IMR-90 (cell line): ENCODE measurements at regions not wholly inside any gene's neighbourhood (a gene's known extent, or its start where the extent isn't known, plus 50 kb on each side); places are given as distances from the start of the nearest gene placed in this dataset.

Source experiments
- ATAC-seq: fragments of 200-7000 bp; cut with Tn5 transposase; 2 replicates; pipeline ENCODE4 v1.9.1; 2020; ENCODE audit warnings: low read depth, mild to moderate bottlenecking, moderate library complexity
- BruUV-seq: library from RNA; stranded (reverse); fragments of 400-500 nt; replicated peaks from 2 replicates; lab custom pipeline; 2021; lab: Mats Ljungman, UMichigan
- CTCF ChIA-PET: fragments of 300-600 bp; formaldehyde crosslinking; extraction: SDS; loops from one replicate; lab custom pipeline; 2021; ENCODE audit warnings: antibody characterized with exemption; lab: Yijun Ruan, JAX
- POLR2A ChIA-PET: fragments of 300-600 bp; sonication (Branson Sonifier 250); formaldehyde crosslinking; loops from one replicate; lab custom pipeline; 2022; ENCODE audit warnings: antibody characterized with exemption; ENCODE audit not compliant: unreplicated experiment; lab: Charles Lee
- DNase-seq: peaks from one replicate; pipeline ENCODE4 v3.0.0; 2013
- H2AFZ ChIP-seq: replicated peaks from 2 replicates; pipeline ENCODE3; 2013; ENCODE audit warnings: low read length, mild to moderate bottlenecking; ENCODE audit not compliant: poor library complexity
- H2AK5ac ChIP-seq: 2 replicates; pipeline ENCODE4 v1.6.1; 2013; ENCODE audit warnings: low read depth, low read length, inconsistent platforms
- H2AK9ac ChIP-seq: replicated peaks from 2 replicates; pipeline ENCODE3; 2013; ENCODE audit warnings: mild to moderate bottlenecking, low read depth, low read length, moderate library complexity; ENCODE audit not compliant: poor library complexity
- H2BK120ac ChIP-seq: 2 replicates; pipeline ENCODE4 v1.6.1; 2013; ENCODE audit warnings: low read depth, low read length, inconsistent platforms
- H2BK15ac ChIP-seq: 3 replicates; pipeline ENCODE4 v1.6.1; 2013; ENCODE audit warnings: low read depth, low read length, inconsistent platforms
- H2BK20ac ChIP-seq: 2 replicates; pipeline ENCODE4 v1.6.1; 2013; ENCODE audit warnings: low read depth, mild to moderate bottlenecking, inconsistent platforms, low read length, moderate library complexity
- H2BK5ac ChIP-seq: 2 replicates; pipeline ENCODE4 v1.6.1; 2013; ENCODE audit warnings: mild to moderate bottlenecking, low read depth, low read length, inconsistent platforms; ENCODE audit not compliant: poor library complexity, severe bottlenecking
- H3K14ac ChIP-seq: replicated peaks from 2 replicates; pipeline ENCODE4 v1.6.1; 2013; ENCODE audit warnings: low read depth, low read length, inconsistent platforms
- H3K18ac ChIP-seq: 2 replicates; pipeline ENCODE4 v1.6.1; 2013; ENCODE audit warnings: low read depth, low read length, control low read depth
- H3K23ac ChIP-seq: 2 replicates; pipeline ENCODE4 v1.6.1; 2013; ENCODE audit warnings: low read depth, low read length, inconsistent platforms
- H3K27ac ChIP-seq: 2 replicates; pipeline ENCODE4 v1.5.1; 2013; ENCODE audit warnings: mild to moderate bottlenecking, control low read depth, low read length; ENCODE audit not compliant: insufficient read depth
- H3K27me3 ChIP-seq: 2 replicates; pipeline ENCODE4 v1.6.1; 2013; ENCODE audit warnings: low read length; ENCODE audit not compliant: control insufficient read depth, insufficient read depth
- H3K36me3 ChIP-seq: 2 replicates; pipeline ENCODE4 v1.6.1; 2013; ENCODE audit warnings: low read length, mixed read lengths; ENCODE audit not compliant: control insufficient read depth, insufficient read depth
- H3K4ac ChIP-seq: 2 replicates; pipeline ENCODE4 v1.6.1; 2013; ENCODE audit warnings: low read depth, low read length, inconsistent platforms
- H3K4me1 ChIP-seq: 2 replicates; pipeline ENCODE4 v1.6.1; 2013; ENCODE audit warnings: low read length, mixed read lengths; ENCODE audit not compliant: control insufficient read depth, insufficient read depth
- H3K4me2 ChIP-seq: 2 replicates; pipeline ENCODE4 v1.6.1; 2013; ENCODE audit warnings: low read depth, mild to moderate bottlenecking, control low read depth, low read length, moderate library complexity
- H3K4me3 ChIP-seq: 2 replicates; pipeline ENCODE4 v1.5.1; 2013; ENCODE audit warnings: low read depth, mild to moderate bottlenecking, control low read depth, low read length, moderate library complexity; ENCODE audit not compliant: insufficient read depth
- H3K56ac ChIP-seq: 2 replicates; pipeline ENCODE4 v1.6.1; 2013; ENCODE audit warnings: low read length, inconsistent platforms; ENCODE audit not compliant: insufficient read depth; ENCODE audit errors: extremely low read depth
- H3K79me1 ChIP-seq, 2 experiments: 2 replicates each; pipeline ENCODE4 v1.6.1; 2013; ENCODE audit warnings: low read length in 2 of 2, inconsistent platforms in 1 of 2, low read depth in 1 of 2
- H3K9ac ChIP-seq: 2 replicates; pipeline ENCODE4 v1.6.1; 2013; ENCODE audit warnings: low read depth, low read length, control low read depth
- H3K9me1 ChIP-seq: 2 replicates; pipeline ENCODE4 v1.6.1; 2013; ENCODE audit warnings: low read length, inconsistent platforms; ENCODE audit not compliant: insufficient read depth
- H3K9me3 ChIP-seq: 2 replicates; pipeline ENCODE4 v1.6.1; 2013; ENCODE audit warnings: low read length; ENCODE audit not compliant: control insufficient read depth, insufficient read depth
- H4K20me1 ChIP-seq: 2 replicates; pipeline ENCODE4 v1.6.1; 2013; ENCODE audit warnings: low read length, inconsistent platforms; ENCODE audit not compliant: insufficient read depth
- H4K5ac ChIP-seq: 2 replicates; pipeline ENCODE4 v1.6.1; 2013; ENCODE audit warnings: mild to moderate bottlenecking, low read depth, low read length, control low read depth
- H4K8ac ChIP-seq, 2 experiments: 2 replicates each; pipeline ENCODE4 v1.6.1; 2013; ENCODE audit warnings: low read depth in 2 of 2, low read length in 2 of 2, control low read depth in 1 of 2, inconsistent platforms in 1 of 2
- H4K91ac ChIP-seq: 2 replicates; pipeline ENCODE4 v1.6.1; 2013; ENCODE audit warnings: low read depth, low read length, inconsistent platforms; ENCODE audit not compliant: insufficient read depth
- FOS ChIP-seq: fragments of 150-350 bp; IDR thresholded peaks from 2 replicates; pipeline ENCODE4 v1.6.1; 2016; ENCODE audit warnings: low read depth, low read length
- MXI1 ChIP-seq: IDR thresholded peaks from 2 replicates; pipeline ENCODE4 v1.6.1; 2012; ENCODE audit warnings: low read depth, mild to moderate bottlenecking, low read length, moderate library complexity, borderline replicate concordance
- RAD21 ChIP-seq: IDR thresholded peaks from 2 replicates; pipeline ENCODE4 v1.6.1; 2012; ENCODE audit warnings: low read length, improper control_type of control experiment
- RCOR1 ChIP-seq: IDR thresholded peaks from 2 replicates; pipeline ENCODE4 v1.6.1; 2012; ENCODE audit warnings: mild to moderate bottlenecking, low read length, improper control_type of control experiment; ENCODE audit not compliant: insufficient replicate concordance
- RFX5 ChIP-seq: IDR thresholded peaks from 2 replicates; pipeline ENCODE4 v1.8.0; 2012; ENCODE audit warnings: low read depth, mild to moderate bottlenecking, low read length, moderate library complexity
- USF2 ChIP-seq: fragments of 150-350 bp; IDR thresholded peaks from 2 replicates; pipeline ENCODE4 v1.6.1; 2017; ENCODE audit warnings: mild to moderate bottlenecking, antibody characterized with exemption, low read length, low read depth
- WGBS, 2 experiments: methylation state at CpG; one replicate each; pipeline versions ENCODE4 v1.1.5 to v1.1.7; 2013; ENCODE audit warnings: missing lambda C conversion rate in 2 of 2; ENCODE audit not compliant: insufficient read length in 1 of 2; ENCODE audit errors: extremely low coverage in 2 of 2; 5-methylcytosine and 5-hydroxymethylcytosine counted together
- dilution Hi-C: fragments of 300-500 bp; cut with HindIII; formaldehyde crosslinking; loops from one replicate; pipeline ENCODE4 v1.14.3; 2018; ENCODE audit warnings: low sequenced_read_pairs; ENCODE audit not compliant: unreplicated experiment
- in situ Hi-C: fragments of 300-500 bp; cut with MboI; formaldehyde crosslinking; loops from 3 replicates; pipeline ENCODE4 v1.14.3; 2019; ENCODE audit warnings: low sequenced_read_pairs, inconsistent platforms, mixed read lengths
- intact Hi-C: fragments of 100-400 bp; cut with micrococcal nuclease; formaldehyde crosslinking; loops from 2 replicates; pipeline ENCODE4 v1.10.0; 2022

- ChIA-PET POLR2A (no interaction called here), CTCF (no interaction called here)
- Histone ChIP-seq H3K23ac (no peak overlapping the region), H2BK15ac (no peak overlapping the region), H4K8ac (no peak overlapping the region), H4K20me1 (no peaks in the 10 kb centered on the region), H3K79me1 (no peaks in the 10 kb centered on the region), H2BK5ac (no peak overlapping the region), H2BK120ac (no peak overlapping the region), H3K4me2 (no peak overlapping the region), H3K4ac (no peak overlapping the region), H3K4me1 (no peaks in the 10 kb centered on the region), H3K14ac (no peak overlapping the region), H3K4me3 (no peak overlapping the region), H3K56ac (no peak overlapping the region), H3K27me3 (no peaks in the 10 kb centered on the region), H2AK5ac (no peak overlapping the region), H3K9me3 (no peaks in the 10 kb centered on the region), H3K36me3 (no peaks in the 10 kb centered on the region), H2AFZ (no peak overlapping the region), H2BK20ac (no peak overlapping the region), H3K9me1 (no peaks in the 10 kb centered on the region), H3K27ac (no peak overlapping the region), H3K9ac (no peak overlapping the region), H3K18ac (no peak overlapping the region), H4K5ac (no peak overlapping the region), H2AK9ac (no peak overlapping the region), H4K91ac (no peak overlapping the region)
- no TSS peak for BruUV-seq
- WGBS, 2 experiments = no CpG with 5 or more reads among the region's 2 CpGs
- DNase-seq (no peak), ATAC-seq (no peak)
- dilution Hi-C loops = no loop called here
- TF ChIP-seq FOS (no peak), USF2 (no peak), RCOR1 (no peak), RFX5 (no peak), RAD21 (no peak), MXI1 (no peak)
- in situ Hi-C loops = no loop called here
- intact Hi-C loops = no loop called here
Measured at GRCh38 chr14:84777356-84777755, 752.6 kb upstream of the FLRT2 start.
